NB4 (cell line): ENCODE measurements at regions not wholly inside any gene's neighbourhood (a gene's known extent, or its start where the extent isn't known, plus 50 kb on each side); places are given as distances from the start of the nearest gene placed in this dataset.

Experiments used
- CTCF ChIP-seq: IDR thresholded peaks from one replicate; pipeline ENCODE4 v1.5.1; 2012; ENCODE audit warnings: low read depth, low read length
- MYC ChIP-seq: IDR thresholded peaks from 2 replicates; pipeline ENCODE4 v1.6.1; 2011; ENCODE audit warnings: low read depth, low read length
- POLR2A ChIP-seq: IDR thresholded peaks from 2 replicates; pipeline ENCODE4 v1.6.1; 2011; ENCODE audit warnings: mild to moderate bottlenecking; ENCODE audit not compliant: insufficient read length; ENCODE audit errors: extremely low read depth

GRCh38 chr1:181251713-181252075 lies 163.2 kb downstream of the IER5 start:
- TF ChIP-seq POLR2A (no peak), CTCF (no peak), MYC (no peak)
